GM21529 (cell line): ENCODE measurements at regions not wholly inside any gene's neighbourhood (a gene's known extent, or its start where the extent isn't known, plus 50 kb on each side); places are given as distances from the start of the nearest gene placed in this dataset.
"Not testable (repeated sequence)": the region's sequence is repeated elsewhere in the genome, so short reads cannot be mapped to it uniquely, and the experiment has no call there.

Experiments used
- ATAC-seq: cut with Tn5 transposase; IDR thresholded peaks from one replicate; pipeline ENCODE4 v1.9.1; 2021; ENCODE audit not compliant: unreplicated experiment

- no peak for ATAC-seq
Observed at GRCh38 chr2:163970058-163970813, 234.4 kb upstream of the FIGN start.

GRCh38 chr2:163964278-163964677 lies 228.5 kb upstream of the FIGN start:
- not testable (repeated sequence) for ATAC-seq

- ATAC-seq = no peak
Observed at GRCh38 chr2:163953390-163953907, 217.6 kb upstream of the FIGN start.

GRCh38 chr2:163951312-163951711 lies 215.5 kb upstream of the FIGN start:
- ATAC-seq = no peak

DNA sequence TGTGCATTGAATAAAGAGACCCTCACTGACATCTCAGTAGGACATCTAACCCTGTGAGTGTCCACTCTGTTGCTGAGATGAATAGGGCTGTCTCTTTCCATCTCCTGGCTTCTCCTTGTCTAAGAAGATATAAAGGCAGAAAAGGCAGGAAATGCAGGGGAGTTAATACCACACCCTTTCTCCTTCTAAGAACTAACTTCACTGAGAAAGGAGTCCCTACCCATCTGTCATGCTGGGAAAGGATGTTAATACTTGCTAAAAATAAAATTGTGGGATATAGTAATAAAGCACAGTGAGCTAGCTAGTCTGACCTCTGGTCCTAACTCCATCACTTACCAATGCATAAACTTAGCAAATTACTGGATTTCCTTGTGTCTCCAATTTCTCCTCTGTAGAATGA lies 213.9 kb upstream of the FIGN start:
- no peak for ATAC-seq

- ATAC-seq = no peak
Observed at GRCh38 chr2:163944347-163944737, 208.5 kb upstream of the FIGN start.

GRCh38 chr2:163943403-163944346 lies 207.9 kb upstream of the FIGN start:
- ATAC-seq = no peak

GRCh38 chr2:163934131-163934530 lies 198.3 kb upstream of the FIGN start:
- no peak for ATAC-seq

GRCh38 chr2:163919717-163920116 lies 183.9 kb upstream of the FIGN start:
- no peak for ATAC-seq

DNA sequence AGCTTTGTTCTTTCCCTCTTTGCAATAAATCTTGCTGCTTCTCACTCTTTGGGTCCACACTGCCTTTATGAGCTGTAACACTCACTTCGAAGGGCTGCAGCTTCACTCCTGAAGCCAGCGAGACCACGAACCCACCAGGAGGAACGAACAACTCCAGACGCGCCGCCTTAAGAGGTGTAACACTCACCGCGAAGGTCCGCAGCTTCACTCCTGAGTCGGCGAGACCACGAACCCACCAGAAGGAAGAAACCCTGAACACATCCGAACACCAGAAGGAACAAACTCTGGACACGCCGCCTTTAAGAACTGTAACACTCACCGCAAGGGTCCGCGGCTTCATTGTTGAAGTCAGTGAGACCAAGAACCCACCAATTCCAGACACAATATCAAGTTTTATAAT lies 178.7 kb upstream of the FIGN start:
- not testable (repeated sequence) for ATAC-seq

DNA sequence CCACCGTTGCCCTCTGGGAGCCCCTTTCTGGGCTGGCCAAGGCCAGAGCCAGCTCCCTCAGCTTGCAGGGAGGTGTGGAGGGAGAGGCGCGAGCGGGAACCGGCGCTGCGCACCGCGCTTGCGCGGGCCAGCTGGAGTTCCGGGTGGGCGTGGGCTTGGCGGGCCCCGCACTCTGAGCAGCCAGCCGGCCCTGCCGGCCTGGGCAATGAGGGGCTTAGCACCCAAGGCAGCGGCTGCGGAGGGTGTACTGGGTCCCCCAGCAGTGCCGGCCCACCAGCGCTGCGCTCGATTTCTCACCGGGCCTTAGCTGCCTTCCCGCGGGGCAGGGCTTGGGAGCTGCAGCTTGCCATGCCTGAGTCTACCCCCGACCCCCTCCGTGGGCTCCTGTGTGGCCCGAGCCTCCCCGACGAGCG lies 177.7 kb upstream of the FIGN start:
- ATAC-seq = not testable (repeated sequence)

DNA sequence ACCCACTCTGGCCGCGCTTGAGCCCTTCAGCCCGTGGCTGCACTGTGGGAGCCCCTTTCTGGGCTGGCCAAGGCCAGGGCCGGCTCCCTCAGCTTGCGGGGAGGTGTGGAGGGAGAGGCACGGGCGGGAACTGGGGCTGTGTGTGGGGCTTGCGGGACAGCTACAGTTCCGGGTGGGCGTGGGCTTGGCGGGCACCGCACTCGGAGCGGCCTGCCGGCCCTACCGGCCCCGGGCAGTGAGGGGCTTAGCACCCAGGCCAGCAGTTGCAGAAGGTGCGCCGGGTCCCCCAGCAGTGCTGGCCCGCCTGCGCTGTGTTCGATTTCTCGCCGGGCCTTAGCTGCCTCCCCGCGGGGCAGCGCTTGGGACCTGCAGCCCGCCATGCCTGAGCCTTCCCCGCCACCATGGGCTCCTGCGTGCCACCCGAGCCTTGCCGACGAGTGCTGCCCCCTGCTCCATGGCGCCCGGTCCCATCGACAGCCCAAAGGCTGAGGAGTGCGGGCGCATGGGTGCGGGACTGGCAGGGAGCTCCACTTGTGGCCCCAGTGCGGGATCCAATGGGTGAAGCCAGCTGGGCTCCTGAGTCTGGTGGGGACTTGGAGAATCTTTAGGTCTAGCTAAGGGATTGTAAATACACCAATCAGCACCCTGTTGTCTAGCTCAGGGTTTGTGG lies 173.7 kb upstream of the FIGN start:
- no peak for ATAC-seq

DNA sequence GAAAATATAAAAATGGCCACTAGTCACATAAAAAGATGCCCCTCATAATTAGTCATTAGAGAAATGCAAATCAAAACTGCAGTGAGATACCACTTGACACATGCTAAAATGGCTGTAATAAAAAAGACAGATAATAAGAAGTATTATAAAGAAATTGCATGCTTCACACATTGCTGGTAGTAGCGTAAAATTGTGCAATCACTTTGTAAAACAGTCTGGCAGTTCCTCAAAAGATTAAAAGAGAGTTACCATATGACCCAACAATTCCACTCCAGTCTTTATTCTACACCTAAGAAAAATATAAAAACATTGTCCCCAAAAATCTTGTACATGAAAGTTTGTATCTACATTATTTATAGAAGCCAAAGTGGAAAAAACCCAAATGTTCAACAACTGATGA lies 170.6 kb upstream of the FIGN start:
- no peak for ATAC-seq

DNA sequence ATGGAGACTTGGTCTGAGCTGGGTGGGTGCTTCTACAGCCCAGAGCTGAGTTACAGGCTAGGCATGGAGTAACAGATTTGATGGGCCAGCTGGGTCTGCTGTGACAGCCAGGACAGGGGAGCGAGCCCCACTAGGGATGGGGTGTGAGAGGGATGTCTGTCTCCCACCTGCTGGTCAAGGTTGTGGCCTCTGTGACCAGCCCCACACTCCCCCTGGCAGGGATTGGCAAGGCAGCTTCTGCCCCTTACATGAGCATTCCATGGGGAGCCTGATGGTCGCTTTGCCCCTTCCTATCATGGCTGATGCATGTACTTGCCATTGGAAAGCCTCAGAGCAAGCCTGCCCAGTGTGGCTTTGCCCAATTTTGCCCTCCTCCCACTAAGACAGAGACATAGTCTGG lies 162.0 kb upstream of the FIGN start:
- ATAC-seq = no peak

- not testable (repeated sequence) for ATAC-seq
Observed at GRCh38 chr2:163893444-163893843, 157.6 kb upstream of the FIGN start.

DNA sequence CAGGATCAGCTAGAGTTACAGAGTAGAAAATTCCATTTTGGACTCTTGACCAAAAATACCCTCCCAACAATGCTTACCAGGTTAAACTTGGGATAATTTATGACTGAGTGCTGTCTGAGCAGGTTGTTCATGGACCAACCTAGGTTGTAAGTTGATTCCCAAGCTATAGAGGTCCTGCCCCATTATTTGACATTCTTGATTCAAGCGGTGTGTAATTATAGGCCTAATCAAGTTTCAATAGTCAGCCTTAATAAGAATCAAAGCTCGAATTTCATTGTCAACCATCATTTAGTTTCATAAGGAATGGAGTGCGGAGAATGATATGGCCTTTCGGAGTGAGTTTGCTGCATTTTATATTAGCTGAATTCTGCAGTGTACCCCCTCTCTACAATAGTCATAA lies 152.8 kb upstream of the FIGN start:
- ATAC-seq = no peak

DNA sequence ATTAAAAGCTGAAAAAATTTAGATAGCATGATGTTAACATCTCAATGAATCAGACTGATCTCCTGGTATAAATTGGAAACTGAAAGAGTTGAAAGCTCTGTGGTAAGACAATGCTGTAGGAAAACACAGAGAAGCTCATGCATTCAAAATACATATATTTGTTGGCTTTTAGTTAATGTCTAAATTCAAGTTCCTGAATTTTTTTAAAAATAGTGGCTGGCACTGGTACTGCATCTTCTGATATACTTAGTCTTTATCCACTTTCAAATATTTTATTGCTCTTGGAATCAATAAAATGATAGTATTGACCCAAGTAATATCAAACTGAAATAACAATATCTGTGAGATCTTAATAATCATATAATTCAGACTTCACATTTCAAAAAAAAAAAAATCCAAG lies 151.4 kb upstream of the FIGN start:
- no peak for ATAC-seq

- ATAC-seq = no peak
Observed at GRCh38 chr2:163884416-163884815, 148.6 kb upstream of the FIGN start.

DNA sequence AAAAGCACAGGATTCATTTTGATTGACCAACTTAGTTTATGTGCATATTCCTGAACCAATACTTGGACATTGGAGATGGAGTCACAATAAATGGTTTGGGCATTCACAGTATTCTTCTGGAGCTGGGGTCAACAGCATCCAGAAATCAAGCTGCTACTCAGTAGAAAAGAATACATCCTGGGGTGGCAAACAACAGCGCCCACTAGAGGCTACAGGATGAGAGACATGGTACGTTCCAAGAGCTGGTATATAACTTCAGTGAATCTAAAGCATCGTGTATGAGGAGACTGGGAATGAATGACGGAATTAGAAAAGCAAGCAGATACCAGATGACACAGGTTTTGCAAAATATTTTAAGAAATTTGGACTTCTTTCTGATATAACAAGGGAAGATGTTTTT lies 142.9 kb upstream of the FIGN start:
- ATAC-seq = peak; percentile 87

DNA sequence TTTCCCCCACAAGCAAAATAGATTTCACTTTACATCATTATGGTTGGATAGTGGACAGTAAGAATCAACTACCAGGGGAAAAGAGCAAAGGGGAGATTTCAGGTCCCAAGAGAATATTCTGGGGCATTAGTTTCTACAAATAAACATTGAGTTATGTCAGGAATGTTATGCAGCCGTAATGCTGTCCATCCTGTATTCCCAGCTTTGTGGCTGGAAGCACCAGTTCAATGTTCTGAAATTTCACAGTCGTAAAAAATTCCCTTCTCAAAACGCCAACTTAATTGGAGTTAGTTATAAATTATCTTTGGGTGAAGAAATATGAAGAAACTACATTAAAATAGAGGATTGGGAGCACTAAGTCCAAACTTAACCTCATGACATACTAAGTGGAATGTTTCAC lies 141.5 kb upstream of the FIGN start:
- no peak for ATAC-seq

DNA sequence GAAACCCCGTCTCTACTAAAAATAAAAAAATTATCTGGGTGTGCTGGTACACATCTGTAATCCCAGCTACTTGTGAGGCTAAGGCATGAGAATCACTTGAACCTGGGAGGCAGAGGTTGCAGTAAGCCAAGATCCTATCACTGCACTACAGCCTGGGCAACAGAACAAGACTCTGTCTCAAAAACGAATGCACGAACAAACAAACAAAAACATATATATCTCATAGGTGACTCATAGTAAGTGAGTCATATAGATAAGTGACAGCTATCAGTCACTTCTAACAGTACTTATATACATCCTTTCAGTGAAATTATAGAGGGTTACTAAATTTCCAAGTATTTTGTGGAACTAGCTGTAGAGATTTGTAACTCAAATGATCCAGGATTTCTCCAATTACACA lies 127.3 kb upstream of the FIGN start:
- no peak for ATAC-seq
